Progenitor cell of endocrine pancreas (in vitro differentiated cells): ENCODE measurements at regions not wholly inside any gene's neighbourhood (a gene's known extent, or its start where the extent isn't known, plus 50 kb on each side); places are given as distances from the start of the nearest gene placed in this dataset.
A peak's percentile ranks its signal among the peaks of the same experiment; 100 is the strongest.

Experiments
- DNase-seq: peaks from one replicate; pipeline ENCODE4 v3.0.0; 2021; ENCODE audit warnings: low spot score; ENCODE audit not compliant: unreplicated experiment
- H3K27ac Mint-ChIP-seq: 2 replicates; pipeline ENCODE4 v1.8.0; 2021; ENCODE audit warnings: mild to moderate bottlenecking, moderate library complexity, mixed read lengths
- H3K27me3 Mint-ChIP-seq: 2 replicates; pipeline ENCODE4 v1.8.0; 2021; ENCODE audit warnings: mixed read lengths
- H3K36me3 Mint-ChIP-seq: 2 replicates; pipeline ENCODE4 v1.8.0; 2022; ENCODE audit warnings: mixed read lengths; ENCODE audit not compliant: insufficient read depth
- H3K4me1 Mint-ChIP-seq: 2 replicates; pipeline ENCODE4 v1.8.0; 2021; ENCODE audit warnings: low read depth, mixed read lengths
- H3K4me3 Mint-ChIP-seq: 2 replicates; pipeline ENCODE4 v1.8.0; 2021; ENCODE audit warnings: low read depth, mild to moderate bottlenecking, moderate library complexity, mixed read lengths
- H3K9me3 Mint-ChIP-seq: 2 replicates; pipeline ENCODE4 v1.8.0; 2021; ENCODE audit warnings: low read depth, mixed read lengths
- CTCF ChIP-seq: fragments of 200-600 bp; sonication (generic); IDR thresholded peaks from one replicate; pipeline ENCODE4 v1.5.0; 2021; ENCODE audit warnings: antibody characterized with exemption, mild to moderate bottlenecking; ENCODE audit not compliant: unreplicated experiment

- H3K27ac Mint-ChIP-seq: no peak overlapping the region
- H3K4me1 Mint-ChIP-seq: peaks cover 10% of the 10 kb centered on the region
- no peak overlapping the region for H3K4me3 Mint-ChIP-seq
- peaks cover 13% of the 10 kb centered on the region for H3K27me3 Mint-ChIP-seq
- no peaks in the 10 kb centered on the region for H3K36me3 Mint-ChIP-seq
- H3K9me3 Mint-ChIP-seq: no peaks in the 10 kb centered on the region
- DNase-seq: no peak
- TF ChIP-seq CTCF: no peak
These were observed 136.3 kb upstream of the SMARCA2 start for GRCh38 chr9:1878811-1879210.

- no peaks in the 10 kb centered on the region for H3K36me3 Mint-ChIP-seq
- no peak for DNase-seq
- no peak overlapping the region for H3K27ac Mint-ChIP-seq
- H3K27me3 Mint-ChIP-seq: peaks cover 9% of the 10 kb centered on the region
- no peak overlapping the region for H3K4me3 Mint-ChIP-seq
- H3K9me3 Mint-ChIP-seq: no peaks in the 10 kb centered on the region
- no peak for TF ChIP-seq CTCF
- H3K4me1 Mint-ChIP-seq: peaks cover 10% of the 10 kb centered on the region
These were observed 135.6 kb upstream of the SMARCA2 start for GRCh38 chr9:1879501-1879900.

- Mint-ChIP-seq H3K4me3 (no peak overlapping the region), H3K36me3 (no peaks in the 10 kb centered on the region), H3K4me1 (peaks cover 10% of the 10 kb centered on the region), H3K9me3 (no peaks in the 10 kb centered on the region), H3K27ac (no peak overlapping the region), H3K27me3 (peaks cover 6% of the 10 kb centered on the region)
- DNase-seq: no peak
- no peak for TF ChIP-seq CTCF
These were observed 135.0 kb upstream of the SMARCA2 start for GRCh38 chr9:1880038-1880565.

GRCh38 chr9:1881708-1882295 lies 133.3 kb upstream of the SMARCA2 start:
- Mint-ChIP-seq H3K36me3 (no peaks in the 10 kb centered on the region), H3K9me3 (no peaks in the 10 kb centered on the region), H3K4me3 (no peak overlapping the region), H3K4me1 (peaks cover 10% of the 10 kb centered on the region), H3K27me3 (no peaks in the 10 kb centered on the region), H3K27ac (no peak overlapping the region)
- no peak for DNase-seq
- TF ChIP-seq CTCF: no peak

GRCh38 chr9:1882711-1883403 lies 132.3 kb upstream of the SMARCA2 start:
- no peaks in the 10 kb centered on the region for H3K27me3 Mint-ChIP-seq
- DNase-seq: no peak
- TF ChIP-seq CTCF: no peak
- H3K27ac Mint-ChIP-seq: peak overlapping the region; percentile 5
- H3K4me3 Mint-ChIP-seq: no peak overlapping the region
- H3K36me3 Mint-ChIP-seq: no peaks in the 10 kb centered on the region
- H3K9me3 Mint-ChIP-seq: no peaks in the 10 kb centered on the region
- peaks cover 10% of the 10 kb centered on the region for H3K4me1 Mint-ChIP-seq
